H1 (cell line): ENCODE measurements at regions not wholly inside any gene's neighbourhood (a gene's known extent, or its start where the extent isn't known, plus 50 kb on each side); places are given as distances from the start of the nearest gene placed in this dataset.

Experiments
- BACH1 ChIP-seq: IDR thresholded peaks from 2 replicates; pipeline ENCODE4 v1.6.1; 2012; ENCODE audit warnings: low read length, improper control_type of control experiment
- EGR1 ChIP-seq: IDR thresholded peaks from 2 replicates; pipeline ENCODE4 v1.6.1; 2011; ENCODE audit warnings: low read depth, low read length, borderline replicate concordance
- FOSL1 ChIP-seq: IDR thresholded peaks from 2 replicates; pipeline ENCODE4 v1.6.1; 2011; ENCODE audit warnings: mild to moderate bottlenecking, low read depth, low read length, moderate library complexity; ENCODE audit not compliant: insufficient read depth
- KDM5A ChIP-seq: fragments of 200-600 bp; IDR thresholded peaks from 2 replicates; pipeline ENCODE4 v1.7.1; 2012; ENCODE audit warnings: mild to moderate bottlenecking, low read length, inconsistent platforms, mixed read lengths
- POLR2A ChIP-seq, 2 experiments: IDR thresholded peaks; 1 replicate in 1 of 2; 2 replicates in 1 of 2; pipeline ENCODE4 v1.6.1; 2011; ENCODE audit warnings: low read depth in 2 of 2, low read length in 2 of 2, mild to moderate bottlenecking in 2 of 2; ENCODE audit errors: control extremely low read depth in 1 of 2
- RAD21 ChIP-seq, 2 experiments: IDR thresholded peaks in 1 of 2; conservative IDR thresholded peaks in 1 of 2; 2 replicates each; pipeline ENCODE4 v1.6.1; 2011; ENCODE audit warnings: low read depth in 2 of 2, low read length in 2 of 2, improper control_type of control experiment in 1 of 2, inconsistent platforms in 1 of 2, mild to moderate bottlenecking in 1 of 2, moderate library complexity in 1 of 2
- RFX5 ChIP-seq: IDR thresholded peaks from 2 replicates; pipeline ENCODE4 v1.6.1; 2011; ENCODE audit warnings: low read depth, low read length, improper control_type of control experiment, borderline replicate concordance
- SP1 ChIP-seq: IDR thresholded peaks from 2 replicates; pipeline ENCODE4 v1.6.1; 2011; ENCODE audit warnings: low read depth, low read length
- SUZ12 ChIP-seq: fragments of 200-600 bp; sonication (generic); IDR thresholded peaks from 2 replicates; pipeline ENCODE4 v1.6.1; 2012; ENCODE audit warnings: mild to moderate bottlenecking, inconsistent platforms, low read length, moderate library complexity, mixed read lengths
- TF ChIP-seq, protein P1 (sequence below): fragments of 300-600 bp; sonication (generic); IDR thresholded peaks from 2 replicates; pipeline ENCODE4 v1.7.1; 2012; ENCODE audit warnings: low read length, moderate library complexity, mild to moderate bottlenecking, inconsistent platforms; ENCODE audit not compliant: insufficient replicate concordance
- TF ChIP-seq, protein P2 (sequence below): IDR thresholded peaks from 2 replicates; pipeline ENCODE4 v1.6.1; 2011; ENCODE audit warnings: low read length, improper control_type of control experiment

DNA sequence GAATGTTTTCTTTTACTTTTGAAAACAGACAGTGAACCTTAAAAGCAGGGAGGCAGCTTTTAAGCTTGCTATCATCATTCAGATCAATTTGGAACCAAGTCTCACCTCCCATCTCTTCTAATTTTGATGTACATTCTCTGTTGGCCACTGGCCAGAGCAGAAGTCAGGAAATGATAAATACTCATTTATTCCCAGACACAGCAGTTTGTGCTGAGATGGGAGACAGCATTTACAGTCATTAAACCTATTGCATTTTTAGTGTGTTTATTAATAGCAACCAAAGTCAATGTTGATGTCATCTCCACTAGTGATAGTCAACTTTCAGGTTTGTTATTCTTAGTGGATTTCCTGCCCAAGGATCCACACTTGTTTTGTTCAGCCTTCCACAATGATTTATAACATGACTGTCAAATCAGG is 320.0 kb upstream of the ATP2B1 start (continued):
- TF ChIP-seq, protein P1, sequence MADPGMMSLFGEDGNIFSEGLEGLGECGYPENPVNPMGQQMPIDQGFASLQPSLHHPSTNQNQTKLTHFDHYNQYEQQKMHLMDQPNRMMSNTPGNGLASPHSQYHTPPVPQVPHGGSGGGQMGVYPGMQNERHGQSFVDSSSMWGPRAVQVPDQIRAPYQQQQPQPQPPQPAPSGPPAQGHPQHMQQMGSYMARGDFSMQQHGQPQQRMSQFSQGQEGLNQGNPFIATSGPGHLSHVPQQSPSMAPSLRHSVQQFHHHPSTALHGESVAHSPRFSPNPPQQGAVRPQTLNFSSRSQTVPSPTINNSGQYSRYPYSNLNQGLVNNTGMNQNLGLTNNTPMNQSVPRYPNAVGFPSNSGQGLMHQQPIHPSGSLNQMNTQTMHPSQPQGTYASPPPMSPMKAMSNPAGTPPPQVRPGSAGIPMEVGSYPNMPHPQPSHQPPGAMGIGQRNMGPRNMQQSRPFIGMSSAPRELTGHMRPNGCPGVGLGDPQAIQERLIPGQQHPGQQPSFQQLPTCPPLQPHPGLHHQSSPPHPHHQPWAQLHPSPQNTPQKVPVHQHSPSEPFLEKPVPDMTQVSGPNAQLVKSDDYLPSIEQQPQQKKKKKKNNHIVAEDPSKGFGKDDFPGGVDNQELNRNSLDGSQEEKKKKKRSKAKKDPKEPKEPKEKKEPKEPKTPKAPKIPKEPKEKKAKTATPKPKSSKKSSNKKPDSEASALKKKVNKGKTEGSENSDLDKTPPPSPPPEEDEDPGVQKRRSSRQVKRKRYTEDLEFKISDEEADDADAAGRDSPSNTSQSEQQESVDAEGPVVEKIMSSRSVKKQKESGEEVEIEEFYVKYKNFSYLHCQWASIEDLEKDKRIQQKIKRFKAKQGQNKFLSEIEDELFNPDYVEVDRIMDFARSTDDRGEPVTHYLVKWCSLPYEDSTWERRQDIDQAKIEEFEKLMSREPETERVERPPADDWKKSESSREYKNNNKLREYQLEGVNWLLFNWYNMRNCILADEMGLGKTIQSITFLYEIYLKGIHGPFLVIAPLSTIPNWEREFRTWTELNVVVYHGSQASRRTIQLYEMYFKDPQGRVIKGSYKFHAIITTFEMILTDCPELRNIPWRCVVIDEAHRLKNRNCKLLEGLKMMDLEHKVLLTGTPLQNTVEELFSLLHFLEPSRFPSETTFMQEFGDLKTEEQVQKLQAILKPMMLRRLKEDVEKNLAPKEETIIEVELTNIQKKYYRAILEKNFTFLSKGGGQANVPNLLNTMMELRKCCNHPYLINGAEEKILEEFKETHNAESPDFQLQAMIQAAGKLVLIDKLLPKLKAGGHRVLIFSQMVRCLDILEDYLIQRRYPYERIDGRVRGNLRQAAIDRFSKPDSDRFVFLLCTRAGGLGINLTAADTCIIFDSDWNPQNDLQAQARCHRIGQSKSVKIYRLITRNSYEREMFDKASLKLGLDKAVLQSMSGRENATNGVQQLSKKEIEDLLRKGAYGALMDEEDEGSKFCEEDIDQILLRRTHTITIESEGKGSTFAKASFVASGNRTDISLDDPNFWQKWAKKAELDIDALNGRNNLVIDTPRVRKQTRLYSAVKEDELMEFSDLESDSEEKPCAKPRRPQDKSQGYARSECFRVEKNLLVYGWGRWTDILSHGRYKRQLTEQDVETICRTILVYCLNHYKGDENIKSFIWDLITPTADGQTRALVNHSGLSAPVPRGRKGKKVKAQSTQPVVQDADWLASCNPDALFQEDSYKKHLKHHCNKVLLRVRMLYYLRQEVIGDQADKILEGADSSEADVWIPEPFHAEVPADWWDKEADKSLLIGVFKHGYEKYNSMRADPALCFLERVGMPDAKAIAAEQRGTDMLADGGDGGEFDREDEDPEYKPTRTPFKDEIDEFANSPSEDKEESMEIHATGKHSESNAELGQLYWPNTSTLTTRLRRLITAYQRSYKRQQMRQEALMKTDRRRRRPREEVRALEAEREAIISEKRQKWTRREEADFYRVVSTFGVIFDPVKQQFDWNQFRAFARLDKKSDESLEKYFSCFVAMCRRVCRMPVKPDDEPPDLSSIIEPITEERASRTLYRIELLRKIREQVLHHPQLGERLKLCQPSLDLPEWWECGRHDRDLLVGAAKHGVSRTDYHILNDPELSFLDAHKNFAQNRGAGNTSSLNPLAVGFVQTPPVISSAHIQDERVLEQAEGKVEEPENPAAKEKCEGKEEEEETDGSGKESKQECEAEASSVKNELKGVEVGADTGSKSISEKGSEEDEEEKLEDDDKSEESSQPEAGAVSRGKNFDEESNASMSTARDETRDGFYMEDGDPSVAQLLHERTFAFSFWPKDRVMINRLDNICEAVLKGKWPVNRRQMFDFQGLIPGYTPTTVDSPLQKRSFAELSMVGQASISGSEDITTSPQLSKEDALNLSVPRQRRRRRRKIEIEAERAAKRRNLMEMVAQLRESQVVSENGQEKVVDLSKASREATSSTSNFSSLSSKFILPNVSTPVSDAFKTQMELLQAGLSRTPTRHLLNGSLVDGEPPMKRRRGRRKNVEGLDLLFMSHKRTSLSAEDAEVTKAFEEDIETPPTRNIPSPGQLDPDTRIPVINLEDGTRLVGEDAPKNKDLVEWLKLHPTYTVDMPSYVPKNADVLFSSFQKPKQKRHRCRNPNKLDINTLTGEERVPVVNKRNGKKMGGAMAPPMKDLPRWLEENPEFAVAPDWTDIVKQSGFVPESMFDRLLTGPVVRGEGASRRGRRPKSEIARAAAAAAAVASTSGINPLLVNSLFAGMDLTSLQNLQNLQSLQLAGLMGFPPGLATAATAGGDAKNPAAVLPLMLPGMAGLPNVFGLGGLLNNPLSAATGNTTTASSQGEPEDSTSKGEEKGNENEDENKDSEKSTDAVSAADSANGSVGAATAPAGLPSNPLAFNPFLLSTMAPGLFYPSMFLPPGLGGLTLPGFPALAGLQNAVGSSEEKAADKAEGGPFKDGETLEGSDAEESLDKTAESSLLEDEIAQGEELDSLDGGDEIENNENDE = no peak
- TF ChIP-seq KDM5A = no peak
- TF ChIP-seq, protein P2, sequence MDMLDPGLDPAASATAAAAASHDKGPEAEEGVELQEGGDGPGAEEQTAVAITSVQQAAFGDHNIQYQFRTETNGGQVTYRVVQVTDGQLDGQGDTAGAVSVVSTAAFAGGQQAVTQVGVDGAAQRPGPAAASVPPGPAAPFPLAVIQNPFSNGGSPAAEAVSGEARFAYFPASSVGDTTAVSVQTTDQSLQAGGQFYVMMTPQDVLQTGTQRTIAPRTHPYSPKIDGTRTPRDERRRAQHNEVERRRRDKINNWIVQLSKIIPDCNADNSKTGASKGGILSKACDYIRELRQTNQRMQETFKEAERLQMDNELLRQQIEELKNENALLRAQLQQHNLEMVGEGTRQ = no peak
- no peak for TF ChIP-seq SUZ12
- no peak for TF ChIP-seq RAD21 (IDR thresholded peaks at IDR 0.05 in 1 of 2, conservative IDR thresholded peaks at IDR 0.05 in 1 of 2; ENCODE audit: low read depth in 2 of 2, low read length in 2 of 2)
- no peak for TF ChIP-seq POLR2A (IDR thresholded peaks at IDR 0.05; ENCODE audit: control extremely low read depth in 1 of 2, low read depth in 2 of 2, low read length in 2 of 2)
- no peak for TF ChIP-seq SP1
- no peak for TF ChIP-seq RFX5
- no peak for TF ChIP-seq FOSL1
- no peak for TF ChIP-seq BACH1
- no peak for TF ChIP-seq EGR1
